Panc1 (cell line): ENCODE measurements at regions not wholly inside any gene's neighbourhood (a gene's known extent, or its start where the extent isn't known, plus 50 kb on each side); places are given as distances from the start of the nearest gene placed in this dataset.

Experiments
- CTCF ChIP-seq: fragments of 450-650 bp; IDR thresholded peaks from 2 replicates; pipeline ENCODE4 v1.5.1; 2017; ENCODE audit warnings: mild to moderate bottlenecking
- POLR2AphosphoS5 ChIP-seq: IDR thresholded peaks from 2 replicates; pipeline ENCODE4 v1.6.1; 2012; ENCODE audit warnings: mild to moderate bottlenecking, low read depth, low read length, moderate library complexity
- TCF7L2 ChIP-seq: IDR thresholded peaks from 2 replicates; pipeline ENCODE4 v1.6.1; 2011; ENCODE audit warnings: mild to moderate bottlenecking, low read depth, low read length, inconsistent platforms

GRCh38 chr2:41445865-41446264 lies 602.0 kb upstream of the PKDCC start:
- no peak for TF ChIP-seq CTCF
- no peak for TF ChIP-seq POLR2AphosphoS5
- no peak for TF ChIP-seq TCF7L2
